HG03097 (cell line): ENCODE measurements at regions not wholly inside any gene's neighbourhood (a gene's known extent, or its start where the extent isn't known, plus 50 kb on each side); places are given as distances from the start of the nearest gene placed in this dataset.

Source experiments
- ATAC-seq: cut with Tn5 transposase; IDR thresholded peaks from one replicate; pipeline ENCODE4 v1.9.1; 2021; ENCODE audit not compliant: unreplicated experiment, low FRiP score

- ATAC-seq = no peak
These were observed 469.5 kb downstream of the SOX6 start for GRCh38 chr11:15886866-15887265.

GRCh38 chr11:15888556-15889345, 467.6 kb downstream of the SOX6 start:
- ATAC-seq = no peak

- ATAC-seq = no peak
These were observed 466.8 kb downstream of the SOX6 start for GRCh38 chr11:15889363-15890030.

GRCh38 chr11:15890031-15890713, 466.2 kb downstream of the SOX6 start:
- ATAC-seq = no peak

DNA sequence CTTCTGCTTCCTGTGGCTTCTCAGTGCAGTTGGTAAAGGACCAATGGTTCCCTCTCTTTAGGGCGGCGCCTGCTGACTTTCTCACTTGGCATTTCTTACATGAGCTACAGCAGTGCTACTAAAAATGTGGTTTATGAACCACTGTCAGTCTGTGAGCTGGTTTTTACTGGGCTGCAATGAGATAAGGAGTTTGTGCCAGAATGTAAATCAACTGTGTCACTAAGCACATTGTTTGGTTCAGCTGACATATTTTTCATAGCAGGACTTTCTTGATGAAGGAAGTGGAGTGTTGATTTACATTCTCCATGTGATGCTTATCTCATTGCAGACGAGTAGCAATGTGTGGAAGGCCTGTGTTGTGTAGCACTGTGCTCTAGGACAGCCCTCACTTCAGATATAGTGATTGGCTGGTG, 463.3 kb downstream of the SOX6 start:
- ATAC-seq = no peak

GRCh38 chr11:15896026-15896425, 460.3 kb downstream of the SOX6 start:
- no peak for ATAC-seq

DNA sequence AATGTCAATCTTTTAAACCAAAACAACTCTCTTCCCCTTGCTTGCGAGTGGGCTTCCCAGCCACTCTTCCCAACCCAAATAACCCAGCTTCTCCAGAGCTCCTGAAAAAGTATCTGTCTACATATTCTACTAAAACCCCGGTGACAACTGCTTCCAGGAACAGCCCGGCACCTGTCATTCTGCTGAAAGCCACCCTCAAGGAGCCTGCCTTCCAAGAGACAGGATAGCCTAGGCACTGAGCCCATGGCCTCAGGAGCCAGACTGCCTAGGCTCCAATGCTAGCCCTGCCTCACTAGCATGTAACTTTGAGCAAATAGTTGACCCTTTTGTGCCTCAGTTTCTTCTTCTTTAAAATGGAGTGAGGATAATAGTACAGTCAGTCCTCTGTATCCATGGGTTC, 459.8 kb downstream of the SOX6 start:
- no peak for ATAC-seq

- no peak for ATAC-seq
These were observed 459.0 kb downstream of the SOX6 start for GRCh38 chr11:15897211-15897960.

DNA sequence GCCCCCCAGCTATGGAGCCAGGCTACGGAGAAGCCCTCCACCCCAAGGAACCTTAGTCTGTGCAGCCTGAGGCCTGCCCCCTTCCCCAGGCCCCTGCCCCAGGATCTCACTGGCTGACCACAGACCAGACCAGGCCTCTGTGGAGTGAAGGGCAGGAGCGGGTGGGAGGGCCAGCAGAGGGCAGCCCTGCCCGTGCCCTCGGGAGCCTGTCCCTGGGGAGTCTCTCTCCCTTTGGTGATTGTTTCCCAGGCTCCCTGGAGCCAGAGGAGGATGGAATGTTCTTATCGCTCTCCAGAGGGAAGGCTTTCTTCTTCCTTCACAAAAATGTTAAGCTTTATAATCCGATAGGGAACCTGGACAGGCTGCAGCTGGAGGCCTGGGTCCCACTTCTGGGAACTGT, 455.3 kb downstream of the SOX6 start:
- no peak for ATAC-seq

DNA sequence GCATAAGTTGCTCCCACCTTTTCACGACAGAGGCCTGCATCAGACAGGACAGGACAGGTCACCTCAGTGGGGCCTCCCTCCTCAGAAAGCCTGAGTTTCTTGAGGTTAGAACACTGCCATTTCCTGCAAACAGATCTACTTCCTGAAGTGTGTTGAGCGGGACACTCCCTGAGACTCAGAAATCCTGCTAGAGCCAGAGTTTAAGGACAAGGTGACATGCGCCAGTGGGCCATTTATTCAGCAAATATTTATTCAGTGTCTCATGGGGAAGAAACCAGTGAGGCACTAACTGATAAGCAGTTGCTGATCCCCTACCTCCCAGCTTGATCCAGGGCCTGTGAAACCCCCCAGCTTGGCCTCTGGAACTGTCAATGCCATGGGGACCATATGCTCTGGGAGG, 454.6 kb downstream of the SOX6 start:
- no peak for ATAC-seq

DNA sequence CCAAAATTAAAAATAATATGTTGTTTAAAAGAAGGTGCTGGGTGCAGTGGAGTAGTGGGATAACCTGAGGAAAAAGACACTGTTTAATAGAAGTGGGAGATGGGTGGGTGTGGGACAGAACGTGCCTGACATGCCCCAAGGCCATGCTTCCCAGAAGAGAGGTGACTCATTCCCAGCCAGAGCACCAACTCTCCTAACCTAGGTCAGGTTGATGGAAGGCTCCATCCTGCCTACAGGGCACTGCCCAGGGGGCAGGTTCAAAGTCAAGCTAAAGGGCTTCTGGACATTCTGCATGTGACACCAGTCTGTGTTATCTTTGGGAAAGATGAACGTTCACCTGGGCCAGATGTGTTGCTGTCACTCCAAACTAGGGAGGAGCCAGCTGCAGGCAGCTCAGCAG, 453.1 kb downstream of the SOX6 start:
- ATAC-seq = no peak

DNA sequence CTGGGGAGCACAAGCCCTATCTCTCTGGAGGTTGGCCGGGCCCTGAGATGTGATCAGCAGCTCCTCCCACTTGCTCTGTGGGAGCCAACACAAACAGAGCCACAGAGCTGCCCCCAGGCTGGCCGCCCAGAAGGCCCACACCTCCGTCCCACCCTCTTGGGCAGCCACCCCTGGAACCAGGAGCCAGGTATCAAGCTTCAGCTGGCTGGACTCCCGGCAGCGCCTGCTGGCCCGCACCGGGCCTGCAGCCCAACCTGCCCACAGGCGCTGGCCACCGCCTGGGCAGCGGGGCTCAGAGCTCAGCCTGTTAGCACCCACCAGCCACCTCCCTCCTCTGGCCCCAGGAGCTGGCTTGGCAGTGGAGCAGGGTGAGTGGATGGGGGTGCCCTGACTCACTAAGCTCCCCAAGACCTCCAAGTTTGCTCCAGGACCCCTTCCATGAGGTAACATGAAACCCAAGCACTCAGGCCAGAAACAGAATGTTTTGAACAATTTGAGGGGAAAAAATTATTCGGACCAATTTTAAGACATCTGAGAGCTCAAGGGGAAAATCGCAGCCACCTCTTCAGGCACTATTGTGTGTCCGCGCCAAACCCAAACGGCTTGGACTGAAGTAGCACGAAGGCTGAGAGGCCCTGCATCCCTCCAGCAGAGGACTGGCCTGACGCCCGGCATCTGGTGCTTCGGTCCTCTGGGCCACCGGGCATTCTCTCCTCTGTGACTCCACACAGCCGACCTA, 450.8 kb downstream of the SOX6 start:
- ATAC-seq = no peak

- ATAC-seq = no peak
These were observed 449.8 kb downstream of the SOX6 start for GRCh38 chr11:15906481-15907035.

GRCh38 chr11:15907806-15908205, 448.5 kb downstream of the SOX6 start:
- no peak for ATAC-seq

GRCh38 chr11:15909937-15910598, 446.3 kb downstream of the SOX6 start:
- no peak for ATAC-seq

DNA sequence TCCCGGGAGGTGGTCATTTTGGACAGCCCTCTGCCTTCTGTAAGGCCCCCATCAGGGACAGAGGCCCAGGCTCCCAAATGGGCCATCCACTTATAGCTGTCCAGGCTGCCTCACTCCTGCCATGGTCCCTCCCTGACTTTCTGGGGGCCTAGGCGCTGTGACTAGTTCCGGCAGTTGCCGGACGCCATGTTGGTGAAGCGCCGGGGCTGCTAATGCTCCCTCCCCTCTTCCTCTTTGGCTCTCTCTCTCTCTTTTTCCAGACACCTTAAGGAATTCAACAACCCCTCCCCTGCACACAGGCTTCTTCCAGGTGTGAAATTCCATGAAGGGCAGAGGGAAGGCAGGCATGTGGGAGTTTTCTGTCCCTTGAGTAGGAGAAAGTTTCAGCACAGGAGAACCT, 445.6 kb downstream of the SOX6 start:
- ATAC-seq = no peak

GRCh38 chr11:15911377-15912044, 444.8 kb downstream of the SOX6 start:
- no peak for ATAC-seq

- no peak for ATAC-seq
These were observed 444.1 kb downstream of the SOX6 start for GRCh38 chr11:15912291-15912690.

- no peak for ATAC-seq
These were observed 443.5 kb downstream of the SOX6 start for GRCh38 chr11:15912825-15913224.
